Natural killer cell (primary cell): ENCODE measurements at regions not wholly inside any gene's neighbourhood (a gene's known extent, or its start where the extent isn't known, plus 50 kb on each side); places are given as distances from the start of the nearest gene placed in this dataset.

ENCODE experiments used
- ATAC-seq, 3 donors: fragments of 150-1000 bp in 2 of 3; fragments of 200-7000 bp in 1 of 3; cut with Tn5 transposase; 1 replicate in 1 of 3; 2 replicates in 2 of 3; pipeline ENCODE4 v1.10.0; 2021; ENCODE audit warnings: mild to moderate bottlenecking in 2 of 3, moderate library complexity in 2 of 3
- DNase-seq, 2 donors: peaks; one replicate each; pipeline versions ENCODE4 v3.0.0 to v3.0.0-alpha.2; 2013 to 2021; ENCODE audit warnings: mixed read lengths in 1 of 2
- H3K27ac ChIP-seq: one replicate; pipeline ENCODE4 v1.5.1; 2013; ENCODE audit warnings: mild to moderate bottlenecking, low read length
- H3K27me3 ChIP-seq: one replicate; pipeline ENCODE4 v1.6.1; 2013; ENCODE audit warnings: low read length; ENCODE audit not compliant: control insufficient read depth, insufficient read depth
- H3K36me3 ChIP-seq: one replicate; pipeline ENCODE4 v1.6.1; 2013; ENCODE audit warnings: low read length; ENCODE audit not compliant: control insufficient read depth, insufficient read depth
- H3K4me1 ChIP-seq: one replicate; pipeline ENCODE4 v1.6.1; 2013; ENCODE audit warnings: low read length; ENCODE audit not compliant: control insufficient read depth, insufficient read depth
- H3K4me3 ChIP-seq: one replicate; pipeline ENCODE4 v1.5.1; 2013; ENCODE audit warnings: low read length
- H3K9me3 ChIP-seq: one replicate; pipeline ENCODE4 v1.6.1; 2013; ENCODE audit warnings: low read length; ENCODE audit not compliant: control insufficient read depth, insufficient read depth
- H3K27ac Mint-ChIP-seq, 2 donors: one replicate each; pipeline ENCODE4 v1.8.0; 2022; ENCODE audit warnings: mild to moderate bottlenecking in 2 of 2, mixed read lengths in 2 of 2, moderate library complexity in 1 of 2
- H3K27me3 Mint-ChIP-seq, 2 donors: one replicate each; pipeline ENCODE4 v1.8.0; 2022; ENCODE audit warnings: low read depth in 2 of 2, mixed read lengths in 2 of 2
- H3K36me3 Mint-ChIP-seq: one replicate; pipeline ENCODE4 v1.8.0; 2022; ENCODE audit warnings: mixed read lengths
- H3K4me1 Mint-ChIP-seq, 2 donors: one replicate each; pipeline ENCODE4 v1.8.0; 2022; ENCODE audit warnings: mixed read lengths in 2 of 2
- H3K4me3 Mint-ChIP-seq: one replicate; pipeline ENCODE4 v1.8.0; 2022; ENCODE audit warnings: mild to moderate bottlenecking, moderate library complexity, mixed read lengths
- H3K9me3 Mint-ChIP-seq, 2 donors: one replicate each; pipeline ENCODE4 v1.8.0; 2022; ENCODE audit warnings: mixed read lengths in 2 of 2
- CTCF ChIP-seq: fragments of 200-600 bp; IDR thresholded peaks from one replicate; pipeline ENCODE4 v1.8.0; 2022; ENCODE audit warnings: antibody characterized with exemption
- WGBS: methylation state at CpG from one replicate; pipeline ENCODE4 v1.1.7; 2013; ENCODE audit warnings: missing lambda C conversion rate; ENCODE audit not compliant: insufficient coverage; 5-methylcytosine and 5-hydroxymethylcytosine counted together
- intact Hi-C: fragments of 100-400 bp; cut with micrococcal nuclease; formaldehyde crosslinking; loops from one replicate; pipeline ENCODE4 v1.14.2; 2022

GRCh38 chr4:126346654-126347053, 1031.9 kb downstream of the FAT4 start:
- Histone ChIP-seq H3K27ac (no peak overlapping the region), H3K36me3 (no peaks in the 10 kb centered on the region), H3K9me3 (no peaks in the 10 kb centered on the region), H3K4me3 (no peak overlapping the region), H3K4me1 (no peaks in the 10 kb centered on the region), H3K27me3 (no peaks in the 10 kb centered on the region)
- no peak overlapping the region for H3K27ac Mint-ChIP-seq
- H3K9me3 Mint-ChIP-seq, result peaks cover 10 to 16% of the 10 kb centered on the region in 2 donors
- no peaks in the 10 kb centered on the region for H3K36me3 Mint-ChIP-seq
- ATAC-seq (no peak), DNase-seq (no peak)
- no peaks in the 10 kb centered on the region for H3K27me3 Mint-ChIP-seq
- WGBS, result 97% methylated on average over 2 of the region's 2 CpGs
- H3K4me3 Mint-ChIP-seq, result no peak overlapping the region
- intact Hi-C loops, result no loop called here
- TF ChIP-seq CTCF, result no peak
- H3K4me1 Mint-ChIP-seq, result no peaks in the 10 kb centered on the region

- no peaks in the 10 kb centered on the region for H3K4me1 ChIP-seq
- peaks cover 9 to 11% of the 10 kb centered on the region in 2 donors for H3K9me3 Mint-ChIP-seq
- H3K27ac ChIP-seq, result no peak overlapping the region
- no peaks in the 10 kb centered on the region for H3K36me3 Mint-ChIP-seq
- 89% methylated on average over 3 of the region's 3 CpGs for WGBS
- H3K36me3 ChIP-seq, result no peaks in the 10 kb centered on the region
- no peaks in the 10 kb centered on the region for H3K9me3 ChIP-seq
- H3K4me1 Mint-ChIP-seq, result no peaks in the 10 kb centered on the region
- H3K27me3 ChIP-seq, result no peaks in the 10 kb centered on the region
- H3K27me3 Mint-ChIP-seq, result no peaks in the 10 kb centered on the region
- intact Hi-C loops, result no loop called here
- H3K4me3 Mint-ChIP-seq, result no peak overlapping the region
- TF ChIP-seq CTCF, result no peak
- ATAC-seq (no peak), DNase-seq (no peak)
- H3K4me3 ChIP-seq, result no peak overlapping the region
- H3K27ac Mint-ChIP-seq, result no peak overlapping the region
Observed at GRCh38 chr4:126354784-126355183, 1040.0 kb downstream of the FAT4 start.

- Histone ChIP-seq H3K36me3 (no peaks in the 10 kb centered on the region), H3K4me1 (no peaks in the 10 kb centered on the region), H3K27me3 (no peaks in the 10 kb centered on the region), H3K27ac (no peak overlapping the region), H3K4me3 (no peak overlapping the region), H3K9me3 (no peaks in the 10 kb centered on the region)
- intact Hi-C loops, result no loop called here
- H3K9me3 Mint-ChIP-seq, result peaks cover 6 to 9% of the 10 kb centered on the region in 2 donors
- no peak for TF ChIP-seq CTCF
- WGBS, result 92% methylated on average over 2 of the region's 2 CpGs
- ATAC-seq, result no peak
- no peak overlapping the region for H3K27ac Mint-ChIP-seq
- H3K4me3 Mint-ChIP-seq, result no peak overlapping the region
- no peak for DNase-seq
- H3K27me3 Mint-ChIP-seq, result no peaks in the 10 kb centered on the region
- no peaks in the 10 kb centered on the region for H3K4me1 Mint-ChIP-seq
- no peaks in the 10 kb centered on the region for H3K36me3 Mint-ChIP-seq
Observed at GRCh38 chr4:126358041-126358440, 1043.3 kb downstream of the FAT4 start.

- intact Hi-C loops, result no loop called here
- no peaks in the 10 kb centered on the region for H3K4me1 Mint-ChIP-seq
- Histone ChIP-seq H3K9me3 (no peaks in the 10 kb centered on the region), H3K4me3 (no peak overlapping the region), H3K27me3 (no peaks in the 10 kb centered on the region), H3K4me1 (no peaks in the 10 kb centered on the region), H3K36me3 (no peaks in the 10 kb centered on the region), H3K27ac (no peak overlapping the region)
- H3K4me3 Mint-ChIP-seq, result no peak overlapping the region
- no peaks in the 10 kb centered on the region for H3K36me3 Mint-ChIP-seq
- no peak for DNase-seq
- peaks cover 6 to 12% of the 10 kb centered on the region in 2 donors for H3K9me3 Mint-ChIP-seq
- no peak for ATAC-seq
- H3K27ac Mint-ChIP-seq, result no peak overlapping the region
- H3K27me3 Mint-ChIP-seq, result no peaks in the 10 kb centered on the region
- 53% methylated on average over 2 of the region's 4 CpGs for WGBS
- TF ChIP-seq CTCF, result no peak
Observed at GRCh38 chr4:126361287-126361686, 1046.5 kb downstream of the FAT4 start.
